ENCODE measurements at regions not wholly inside any gene's neighbourhood (a gene's known extent, or its start where the extent isn't known, plus 50 kb on each side); places are given as distances from the start of the nearest gene placed in this dataset.

- no peak for TF ChIP-seq CTCF (IDR thresholded peaks at IDR 0.05; ENCODE audit: low read depth, low read length)
- TF ChIP-seq POLR2A (IDR thresholded peaks at IDR 0.05; ENCODE audit: extremely low read depth, insufficient read length), result no peak
These were observed 204.4 kb upstream of the ID4 start for GRCh38 chr6:19632786-19633185.
